Epithelial cell of proximal tubule (primary cell): ENCODE measurements at regions not wholly inside any gene's neighbourhood (a gene's known extent, or its start where the extent isn't known, plus 50 kb on each side); places are given as distances from the start of the nearest gene placed in this dataset.

Experiments
- DNase-seq: peaks from one replicate; pipeline ENCODE4 v3.0.0-alpha.2; 2011; ENCODE audit warnings: low read depth
- H3K4me3 ChIP-seq: 2 replicates; pipeline ENCODE4 v1.5.1; 2011; ENCODE audit warnings: low read depth, mild to moderate bottlenecking, low read length
- TF ChIP-seq, protein P1 (sequence below): conservative IDR thresholded peaks from 2 replicates; pipeline ENCODE4 v1.5.1; 2012; ENCODE audit warnings: low read depth, mild to moderate bottlenecking, low read length

DNA sequence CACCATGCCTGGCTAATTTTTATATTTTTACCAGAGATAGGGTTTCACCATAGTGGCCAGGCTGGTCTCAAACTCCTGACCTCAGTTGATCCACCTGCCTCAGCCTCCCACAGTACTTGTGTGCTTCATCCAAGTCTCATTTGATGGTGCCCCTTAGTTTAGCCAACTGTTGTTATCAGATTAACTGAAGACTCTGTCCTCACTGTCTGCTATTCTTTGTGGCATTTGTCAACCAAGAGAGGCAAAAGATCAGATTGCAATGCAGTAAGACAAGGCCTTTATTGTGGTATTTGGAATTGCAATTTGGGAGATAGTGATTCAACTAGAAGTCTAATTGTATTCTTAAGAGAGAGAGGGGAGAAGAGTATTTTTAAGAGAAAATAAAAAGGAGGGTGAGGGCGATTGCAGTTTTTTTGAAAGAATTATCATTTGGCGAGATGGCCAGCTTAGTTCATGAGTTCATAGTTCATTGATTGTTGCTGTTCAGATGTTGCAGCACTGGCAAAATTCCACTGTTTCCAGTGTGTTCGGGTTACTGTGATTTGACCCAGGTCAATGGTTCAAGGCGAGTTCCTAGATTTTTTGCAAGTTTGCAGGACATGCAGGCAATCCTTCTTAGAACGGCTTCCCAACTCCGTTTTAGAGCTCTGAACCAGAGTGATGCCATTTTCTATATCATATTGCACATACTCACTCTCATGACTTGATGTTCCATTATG lies 1156.9 kb downstream of the CDH9 start:
- TF ChIP-seq, protein P1, sequence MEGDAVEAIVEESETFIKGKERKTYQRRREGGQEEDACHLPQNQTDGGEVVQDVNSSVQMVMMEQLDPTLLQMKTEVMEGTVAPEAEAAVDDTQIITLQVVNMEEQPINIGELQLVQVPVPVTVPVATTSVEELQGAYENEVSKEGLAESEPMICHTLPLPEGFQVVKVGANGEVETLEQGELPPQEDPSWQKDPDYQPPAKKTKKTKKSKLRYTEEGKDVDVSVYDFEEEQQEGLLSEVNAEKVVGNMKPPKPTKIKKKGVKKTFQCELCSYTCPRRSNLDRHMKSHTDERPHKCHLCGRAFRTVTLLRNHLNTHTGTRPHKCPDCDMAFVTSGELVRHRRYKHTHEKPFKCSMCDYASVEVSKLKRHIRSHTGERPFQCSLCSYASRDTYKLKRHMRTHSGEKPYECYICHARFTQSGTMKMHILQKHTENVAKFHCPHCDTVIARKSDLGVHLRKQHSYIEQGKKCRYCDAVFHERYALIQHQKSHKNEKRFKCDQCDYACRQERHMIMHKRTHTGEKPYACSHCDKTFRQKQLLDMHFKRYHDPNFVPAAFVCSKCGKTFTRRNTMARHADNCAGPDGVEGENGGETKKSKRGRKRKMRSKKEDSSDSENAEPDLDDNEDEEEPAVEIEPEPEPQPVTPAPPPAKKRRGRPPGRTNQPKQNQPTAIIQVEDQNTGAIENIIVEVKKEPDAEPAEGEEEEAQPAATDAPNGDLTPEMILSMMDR, result no peak
- DNase-seq, result no peak
- H3K4me3 ChIP-seq, result no peak overlapping the region

- TF ChIP-seq, protein P1, result no peak
- H3K4me3 ChIP-seq, result no peak overlapping the region
- no peak for DNase-seq
Observed at GRCh38 chr5:25863811-25864210, 1174.6 kb downstream of the CDH9 start.

GRCh38 chr5:25862276-25862675 lies 1176.1 kb downstream of the CDH9 start:
- no peak overlapping the region for H3K4me3 ChIP-seq
- no peak for DNase-seq
- TF ChIP-seq, protein P1, result peak; percentile 14

- no peak for DNase-seq
- TF ChIP-seq, protein P1, result peak; percentile 24
- H3K4me3 ChIP-seq, result no peak overlapping the region
Observed at GRCh38 chr5:25858019-25858418, 1180.4 kb downstream of the CDH9 start.

- TF ChIP-seq, protein P1, result no peak
- no peak for DNase-seq
- no peak overlapping the region for H3K4me3 ChIP-seq
Observed at GRCh38 chr5:25851301-25851700, 1187.1 kb downstream of the CDH9 start.

- no peak overlapping the region for H3K4me3 ChIP-seq
- no peak for DNase-seq
- TF ChIP-seq, protein P1, result no peak
Observed at GRCh38 chr5:25850581-25850980, 1187.8 kb downstream of the CDH9 start.

DNA sequence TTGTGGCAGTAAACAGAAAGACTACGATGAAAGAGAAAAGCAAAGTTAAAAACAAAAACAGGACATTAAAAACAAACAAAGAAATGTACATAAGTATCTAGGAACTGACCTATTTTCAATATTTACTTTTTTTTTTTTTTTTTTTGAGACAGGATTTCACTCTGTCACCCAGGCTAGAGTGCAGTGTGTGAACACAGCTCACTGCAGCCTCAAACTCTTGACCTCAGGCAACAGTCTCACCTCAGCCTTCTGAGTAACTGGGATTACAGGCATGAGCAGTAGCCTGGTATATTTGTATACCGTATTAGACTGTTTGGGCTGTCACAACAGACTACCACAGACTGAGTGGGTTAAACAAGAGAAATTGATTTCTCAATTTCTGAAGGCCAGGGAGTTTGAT lies 1189.1 kb downstream of the CDH9 start:
- DNase-seq, result no peak
- H3K4me3 ChIP-seq, result no peak overlapping the region
- TF ChIP-seq, protein P1, result no peak
